ENCODE measurements at regions not wholly inside any gene's neighbourhood (a gene's known extent, or its start where the extent isn't known, plus 50 kb on each side); places are given as distances from the start of the nearest gene placed in this dataset.

GRCh38 chr4:96093057-96093456, 253.2 kb downstream of the PDHA2 start:
- TF ChIP-seq CTCF (IDR thresholded peaks at IDR 0.05 in 4 of 5, conservative IDR thresholded peaks at IDR 0.05 in 1 of 5): no peak
- no peak for TF ChIP-seq POLR2A (IDR thresholded peaks at IDR 0.05)
